ENCODE measurements at regions not wholly inside any gene's neighbourhood (a gene's known extent, or its start where the extent isn't known, plus 50 kb on each side); places are given as distances from the start of the nearest gene placed in this dataset.

- DNase-seq (ENCODE audit: low read depth) = no peak
These were observed 75.8 kb upstream of the SOD3 start for GRCh38 chr4:24719615-24720014.

GRCh38 chr4:24720436-24720835 is 74.9 kb upstream of the SOD3 start:
- no peak for DNase-seq (ENCODE audit: low read depth)

- no peak for DNase-seq (ENCODE audit: low read depth)
These were observed 74.4 kb upstream of the SOD3 start for GRCh38 chr4:24720979-24721378.

GRCh38 chr4:24722026-24722568 is 73.3 kb upstream of the SOD3 start:
- no peak for DNase-seq (ENCODE audit: low read depth)

- DNase-seq (ENCODE audit: low read depth) = no peak
These were observed 67.8 kb upstream of the SOD3 start for GRCh38 chr4:24727390-24728224.

GRCh38 chr4:24729119-24729730 is 66.1 kb upstream of the SOD3 start:
- no peak for DNase-seq (ENCODE audit: low read depth)

GRCh38 chr4:24730256-24731001 is 64.9 kb upstream of the SOD3 start:
- DNase-seq (ENCODE audit: low read depth) = peak; percentile 52

GRCh38 chr4:24731448-24731847 is 63.9 kb upstream of the SOD3 start:
- no peak for DNase-seq (ENCODE audit: low read depth)

GRCh38 chr4:24734511-24734910 is 60.9 kb upstream of the SOD3 start:
- no peak for DNase-seq (ENCODE audit: low read depth)

- peak; percentile 26 for DNase-seq (ENCODE audit: low read depth)
These were observed 59.3 kb upstream of the SOD3 start for GRCh38 chr4:24736066-24736465.

- no peak for DNase-seq (ENCODE audit: low read depth)
These were observed 53.5 kb upstream of the SOD3 start for GRCh38 chr4:24741910-24742309.

GRCh38 chr4:24742335-24742734 is 53.0 kb upstream of the SOD3 start:
- no peak for DNase-seq (ENCODE audit: low read depth)

GRCh38 chr4:24742773-24743172 is 52.6 kb upstream of the SOD3 start:
- DNase-seq (ENCODE audit: low read depth) = no peak

- DNase-seq (ENCODE audit: low read depth) = no peak
These were observed 52.2 kb upstream of the SOD3 start for GRCh38 chr4:24743206-24743605.

GRCh38 chr4:24743927-24744326 is 51.4 kb upstream of the SOD3 start:
- no peak for DNase-seq (ENCODE audit: low read depth)

GRCh38 chr4:24745172-24745895 is 50.0 kb upstream of the SOD3 start:
- DNase-seq (ENCODE audit: low read depth) = no peak

Data from LHCN-M2 (cell line).